GM12874 (cell line): ENCODE measurements at regions not wholly inside any gene's neighbourhood (a gene's known extent, or its start where the extent isn't known, plus 50 kb on each side); places are given as distances from the start of the nearest gene placed in this dataset.

Experiments
- TF ChIP-seq, protein P1 (sequence below): IDR thresholded peaks from 2 replicates; pipeline ENCODE4 v1.5.1; 2011; ENCODE audit warnings: low read depth, mild to moderate bottlenecking, control low read depth, low read length, moderate library complexity; ENCODE audit not compliant: insufficient read depth

DNA sequence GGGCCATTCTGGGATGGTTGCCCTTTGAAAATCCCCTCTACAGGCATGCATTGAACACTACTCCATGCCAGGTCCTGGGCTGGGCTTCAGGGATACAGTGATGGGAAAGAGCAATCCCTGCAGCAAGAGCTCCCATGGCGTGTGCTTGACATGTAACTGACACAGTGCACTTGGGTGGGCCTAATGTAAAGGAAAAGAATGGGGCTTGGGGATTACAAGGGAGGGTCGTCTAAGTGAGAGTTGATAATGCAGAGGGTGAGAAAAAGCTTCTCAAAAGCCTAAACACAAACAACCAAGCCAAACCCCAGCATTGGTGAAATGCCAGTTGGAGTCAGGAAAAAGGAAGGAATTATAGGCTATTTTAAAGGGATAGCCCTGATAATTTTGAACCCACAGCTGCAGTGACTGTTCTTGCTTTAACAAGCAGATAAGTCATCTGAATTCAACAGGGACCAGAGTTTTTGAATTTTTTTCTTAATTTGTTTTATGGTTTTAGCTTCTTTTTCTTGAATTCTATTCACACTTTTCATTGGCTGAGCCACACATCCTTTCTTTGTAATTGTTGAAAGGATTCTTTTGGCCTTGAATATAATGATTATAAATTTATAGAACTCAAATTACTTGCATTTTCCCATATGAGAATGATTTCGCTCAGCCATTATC, 308.7 kb downstream of the LPIN1 start:
- TF ChIP-seq, protein P1, sequence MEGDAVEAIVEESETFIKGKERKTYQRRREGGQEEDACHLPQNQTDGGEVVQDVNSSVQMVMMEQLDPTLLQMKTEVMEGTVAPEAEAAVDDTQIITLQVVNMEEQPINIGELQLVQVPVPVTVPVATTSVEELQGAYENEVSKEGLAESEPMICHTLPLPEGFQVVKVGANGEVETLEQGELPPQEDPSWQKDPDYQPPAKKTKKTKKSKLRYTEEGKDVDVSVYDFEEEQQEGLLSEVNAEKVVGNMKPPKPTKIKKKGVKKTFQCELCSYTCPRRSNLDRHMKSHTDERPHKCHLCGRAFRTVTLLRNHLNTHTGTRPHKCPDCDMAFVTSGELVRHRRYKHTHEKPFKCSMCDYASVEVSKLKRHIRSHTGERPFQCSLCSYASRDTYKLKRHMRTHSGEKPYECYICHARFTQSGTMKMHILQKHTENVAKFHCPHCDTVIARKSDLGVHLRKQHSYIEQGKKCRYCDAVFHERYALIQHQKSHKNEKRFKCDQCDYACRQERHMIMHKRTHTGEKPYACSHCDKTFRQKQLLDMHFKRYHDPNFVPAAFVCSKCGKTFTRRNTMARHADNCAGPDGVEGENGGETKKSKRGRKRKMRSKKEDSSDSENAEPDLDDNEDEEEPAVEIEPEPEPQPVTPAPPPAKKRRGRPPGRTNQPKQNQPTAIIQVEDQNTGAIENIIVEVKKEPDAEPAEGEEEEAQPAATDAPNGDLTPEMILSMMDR = no peak

DNA sequence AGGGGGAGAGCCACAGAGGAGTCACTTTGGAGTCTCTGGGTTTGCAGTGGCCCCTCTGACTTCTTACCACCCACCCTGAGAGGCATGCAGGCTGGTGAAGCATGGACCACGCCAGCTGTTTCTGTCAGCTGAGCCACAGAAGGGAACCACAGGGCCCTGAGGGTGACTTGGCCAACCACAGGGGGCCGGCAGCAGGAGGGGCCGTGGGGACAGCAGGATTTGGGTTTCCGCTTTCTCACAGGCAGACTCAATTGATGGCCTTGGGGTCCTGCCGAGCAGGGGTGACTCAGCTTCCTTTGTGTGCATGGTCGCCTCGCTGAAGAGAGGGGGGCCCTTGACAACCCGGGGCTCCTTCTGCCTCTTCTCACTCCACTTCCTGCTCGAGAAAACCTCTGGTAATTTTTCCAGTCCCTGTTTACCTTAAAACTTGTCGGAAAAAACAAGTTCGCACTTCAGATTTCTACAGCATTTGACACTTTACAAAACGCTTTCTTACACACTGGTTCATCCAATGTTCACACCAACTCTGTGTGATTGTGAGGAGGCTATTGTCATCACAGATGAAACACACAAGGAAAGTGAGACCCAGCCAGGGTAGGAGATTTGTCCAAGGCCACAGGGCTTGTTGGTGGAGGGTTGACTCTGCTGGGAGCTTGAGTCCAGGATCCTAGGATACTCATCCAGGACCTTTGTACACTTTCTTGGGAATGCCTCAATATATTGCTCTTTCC, 311.2 kb downstream of the LPIN1 start:
- TF ChIP-seq, protein P1 = no peak

DNA sequence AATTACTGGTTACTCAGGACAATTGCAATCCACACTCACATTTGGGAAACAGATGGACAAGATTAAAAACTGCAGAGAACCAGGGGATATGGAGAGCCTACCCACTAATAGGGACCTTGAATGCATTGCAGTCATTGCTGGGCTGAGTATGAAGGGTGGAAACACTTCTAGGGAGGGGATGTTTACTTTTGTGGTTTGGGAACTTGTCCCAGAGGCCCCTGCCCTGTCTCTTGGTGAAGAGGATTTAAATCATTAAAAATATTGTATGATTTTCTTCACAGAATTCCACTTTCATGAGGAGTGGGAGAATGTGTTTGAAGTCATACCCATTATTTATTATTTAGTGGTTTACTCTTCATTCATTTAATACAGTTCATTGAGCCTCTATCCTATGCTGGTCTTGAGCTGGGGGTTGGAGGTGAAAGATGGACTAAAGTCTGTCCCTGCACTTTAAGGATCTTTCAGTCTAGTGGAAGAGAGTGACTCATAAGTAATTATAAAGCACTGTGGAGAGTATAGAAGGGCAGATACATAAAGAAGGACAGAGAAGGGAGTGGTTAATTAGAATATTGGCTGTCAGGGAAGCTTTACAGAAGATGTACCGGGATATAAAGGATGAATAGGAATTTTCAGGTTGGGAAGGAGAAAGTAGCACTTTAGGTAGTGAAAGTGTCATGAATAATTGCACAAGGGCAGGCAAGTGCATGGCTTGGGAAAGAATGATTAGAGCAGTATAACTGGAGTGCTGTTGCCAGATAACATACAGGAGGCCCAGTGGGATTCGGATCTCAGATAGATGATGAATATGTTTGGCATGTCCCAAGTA, 313.4 kb downstream of the LPIN1 start:
- TF ChIP-seq, protein P1 = no peak

DNA sequence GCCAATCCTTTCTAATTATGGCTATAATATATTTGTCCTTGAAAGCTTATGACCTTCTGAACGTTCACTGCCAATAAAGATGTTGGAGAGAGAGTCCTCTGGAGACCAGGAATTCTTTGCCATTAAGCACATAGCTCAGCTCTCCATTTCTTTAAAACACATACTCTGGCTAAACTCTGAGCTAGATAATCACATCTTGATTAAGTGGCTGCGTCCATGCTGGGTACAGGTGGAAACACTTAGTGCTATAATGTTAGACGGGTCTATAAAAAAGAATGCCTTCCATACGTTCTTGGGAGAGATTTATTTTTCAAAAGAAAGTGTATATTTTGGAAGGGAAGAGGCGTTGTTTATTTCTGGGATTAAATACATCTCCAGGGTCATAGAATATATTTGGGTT, 314.5 kb downstream of the LPIN1 start:
- TF ChIP-seq, protein P1 = no peak

DNA sequence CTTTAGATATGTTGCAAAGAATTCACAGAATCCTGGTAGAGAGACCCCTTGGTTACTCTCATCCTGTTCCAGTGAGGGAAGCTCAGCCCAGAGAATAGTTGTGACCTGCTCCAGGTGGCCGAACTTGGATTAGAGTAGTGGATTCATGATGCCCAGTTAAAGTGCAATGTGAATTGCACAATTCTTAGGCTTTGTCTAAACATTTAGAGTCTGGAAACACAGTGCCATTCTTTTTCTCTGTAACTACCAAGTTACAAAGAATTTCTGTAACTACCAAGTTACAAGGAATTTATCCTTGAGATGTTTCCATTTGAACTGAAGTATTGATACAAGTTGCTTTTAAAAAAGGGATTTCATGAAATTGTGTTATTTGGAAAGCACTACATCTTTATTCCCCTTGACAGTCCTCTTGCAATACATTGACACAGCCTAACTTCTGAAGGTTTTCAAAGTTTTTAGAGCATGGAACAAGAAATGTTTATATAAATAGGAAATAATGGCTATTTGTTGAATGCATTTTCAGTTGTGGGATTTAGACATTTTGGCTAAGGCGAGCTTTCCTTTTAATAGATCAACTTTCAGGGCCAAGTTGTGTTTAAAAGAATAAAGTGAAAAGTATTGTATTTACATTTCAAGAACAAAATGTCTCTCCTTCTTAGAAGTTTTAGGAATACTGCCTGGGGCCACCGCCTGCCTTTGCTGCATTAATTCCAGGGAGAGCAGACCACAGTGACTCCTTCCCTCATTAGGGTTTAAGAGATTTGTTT, 315.0 kb downstream of the LPIN1 start:
- TF ChIP-seq, protein P1 = no peak

DNA sequence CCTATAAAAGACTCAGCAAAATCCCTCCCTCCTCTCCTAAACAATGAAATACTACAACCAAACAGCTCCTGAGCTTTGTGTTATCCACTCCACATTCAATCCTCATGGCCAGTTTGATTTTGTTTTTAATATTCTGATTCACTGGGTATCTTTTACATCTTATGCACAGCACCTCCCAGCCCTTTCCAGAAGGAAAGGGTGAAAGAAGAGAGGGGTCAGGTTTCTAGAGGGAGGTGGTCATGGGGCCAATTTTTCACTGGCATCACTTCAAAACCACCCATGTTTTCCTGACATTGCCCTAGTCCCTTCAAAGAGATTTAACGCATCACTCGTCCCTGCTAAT, 315.6 kb downstream of the LPIN1 start:
- TF ChIP-seq, protein P1 = no peak

DNA sequence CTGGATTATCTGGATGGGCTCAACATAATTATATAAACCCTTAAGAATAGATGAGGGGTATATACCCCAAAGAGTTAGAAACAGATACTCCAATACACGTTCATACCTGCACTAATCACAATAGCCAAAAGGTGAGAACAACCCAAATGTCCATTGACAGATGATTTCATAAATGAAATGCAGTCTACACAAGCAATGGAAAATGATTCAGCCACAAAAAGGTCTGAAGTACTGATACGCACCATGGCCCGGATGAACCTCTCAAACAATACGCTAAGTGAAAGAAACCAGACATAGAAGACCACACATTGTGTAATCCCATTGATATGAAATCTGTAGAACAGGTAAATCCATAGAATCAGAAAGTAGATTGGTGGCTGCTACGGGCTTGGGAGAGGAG, 316.8 kb downstream of the LPIN1 start:
- TF ChIP-seq, protein P1 = no peak
